SU-DHL-6 (cell line): ENCODE measurements at regions not wholly inside any gene's neighbourhood (a gene's known extent, or its start where the extent isn't known, plus 50 kb on each side); places are given as distances from the start of the nearest gene placed in this dataset.

Source experiments
- H2AFZ ChIP-seq: fragments of 200-600 bp; sonication (generic); 2 replicates; pipeline ENCODE4 v1.6.1; 2014; ENCODE audit warnings: low read depth, mild to moderate bottlenecking, moderate library complexity, mixed read lengths, antibody characterized with exemption, low read length; ENCODE audit not compliant: severe bottlenecking
- H3F3A ChIP-seq: fragments of 200-600 bp; shearing (Covaris generic); 2 replicates; pipeline ENCODE4 v1.6.0; 2016; ENCODE audit warnings: antibody characterized with exemption, mild to moderate bottlenecking; ENCODE audit not compliant: insufficient read depth
- H3K27ac ChIP-seq: fragments of 200-600 bp; sonication (generic); 2 replicates; pipeline ENCODE4 v1.5.1; 2016; ENCODE audit warnings: low read depth, mild to moderate bottlenecking, low read length, moderate library complexity, mixed read lengths
- H3K27me3 ChIP-seq: fragments of 200-600 bp; sonication (generic), shearing (Covaris generic); 2 replicates; pipeline ENCODE4 v1.6.0; 2014; ENCODE audit warnings: mild to moderate bottlenecking, low read length
- H3K36me3 ChIP-seq: fragments of 200-600 bp; sonication (generic); 2 replicates; pipeline ENCODE4 v1.6.1; 2014; ENCODE audit warnings: mild to moderate bottlenecking, low read length, mixed read lengths
- H3K4me2 ChIP-seq: fragments of 300-600, 200-600 bp; shearing (Covaris generic), sonication (generic); 2 replicates; pipeline ENCODE4 v1.6.0; 2014; ENCODE audit warnings: low read length, low read depth, mild to moderate bottlenecking; ENCODE audit not compliant: poor library complexity, severe bottlenecking
- H3K4me3 ChIP-seq: fragments of 200-600 bp; sonication (generic); 2 replicates; pipeline ENCODE4 v1.5.1; 2014; ENCODE audit warnings: antibody characterized with exemption, low read length, mild to moderate bottlenecking, mixed read lengths; ENCODE audit not compliant: insufficient read depth, poor library complexity, severe bottlenecking
- H3K79me2 ChIP-seq: fragments of 200-600 bp; sonication (generic); 2 replicates; pipeline ENCODE4 v1.6.1; 2014; ENCODE audit warnings: mild to moderate bottlenecking, low read length, moderate library complexity; ENCODE audit not compliant: insufficient read depth
- H3K9ac ChIP-seq: fragments of 200-600 bp; sonication (generic); 2 replicates; pipeline ENCODE4 v1.7.0; 2014; ENCODE audit warnings: mild to moderate bottlenecking, low read length
- H3K9me2 ChIP-seq: fragments of 200-600 bp; sonication (generic); replicated peaks from 2 replicates; pipeline ENCODE4 v1.6.1; 2014; ENCODE audit warnings: low read length; ENCODE audit not compliant: insufficient read depth
- H3K9me3 ChIP-seq: fragments of 200-600 bp; sonication (generic); 2 replicates; pipeline ENCODE4 v1.6.1; 2014; ENCODE audit warnings: low read length, mixed read lengths; ENCODE audit not compliant: insufficient read depth
- H4K20me1 ChIP-seq: fragments of 200-600 bp; sonication (generic); 2 replicates; pipeline ENCODE4 v1.6.1; 2014; ENCODE audit warnings: low read depth, mild to moderate bottlenecking, antibody characterized with exemption, low read length, moderate library complexity, mixed read lengths
- CTCF ChIP-seq: fragments of 200-600 bp; sonication (generic); IDR thresholded peaks from one replicate; pipeline ENCODE4 v1.5.1; 2017; ENCODE audit warnings: antibody characterized with exemption, mild to moderate bottlenecking, low read length, moderate library complexity; ENCODE audit not compliant: insufficient read depth, poor library complexity, severe bottlenecking
- EZH2phosphoT487 ChIP-seq: fragments of 200-600 bp; sonication (generic), shearing (Covaris generic); conservative IDR thresholded peaks from 2 replicates; pipeline ENCODE4 v1.6.1; 2018; ENCODE audit warnings: mild to moderate bottlenecking, antibody characterized with exemption, low read length, moderate library complexity, mixed read lengths

GRCh38 chr9:105993921-105994715, 299.8 kb downstream of the TMEM38B start:
- TF ChIP-seq EZH2phosphoT487 (no peak), CTCF (no peak)
- Histone ChIP-seq H4K20me1 (no peaks in the 10 kb centered on the region), H3K9me3 (no peaks in the 10 kb centered on the region), H3K79me2 (no peaks in the 10 kb centered on the region), H3F3A (no peaks in the 10 kb centered on the region), H3K9ac (no peak overlapping the region), H3K9me2 (no peaks in the 10 kb centered on the region), H3K4me3 (no peak overlapping the region), H2AFZ (no peak overlapping the region), H3K36me3 (no peaks in the 10 kb centered on the region), H3K27ac (no peak overlapping the region), H3K4me2 (no peak overlapping the region), H3K27me3 (no peaks in the 10 kb centered on the region)

GRCh38 chr9:105994970-105995369, 300.6 kb downstream of the TMEM38B start:
- Histone ChIP-seq H3K9me2 (no peaks in the 10 kb centered on the region), H3F3A (no peaks in the 10 kb centered on the region), H3K4me3 (no peak overlapping the region), H4K20me1 (no peaks in the 10 kb centered on the region), H3K9ac (no peak overlapping the region), H3K79me2 (no peaks in the 10 kb centered on the region), H3K27ac (no peak overlapping the region), H2AFZ (no peak overlapping the region), H3K9me3 (no peaks in the 10 kb centered on the region), H3K4me2 (no peak overlapping the region), H3K36me3 (no peaks in the 10 kb centered on the region), H3K27me3 (no peaks in the 10 kb centered on the region; the same call in 1 of the 2 replicates)
- TF ChIP-seq CTCF, result no peak
- TF ChIP-seq EZH2phosphoT487, result no peak

GRCh38 chr9:106017198-106017740, 322.9 kb downstream of the TMEM38B start:
- no peak overlapping the region for H3K27ac ChIP-seq
- no peaks in the 10 kb centered on the region for H3K27me3 ChIP-seq
- no peaks in the 10 kb centered on the region for H3K36me3 ChIP-seq
- no peak for TF ChIP-seq EZH2phosphoT487
- H3K4me3 ChIP-seq, result no peak overlapping the region
- H3F3A ChIP-seq, result no peaks in the 10 kb centered on the region
- H4K20me1 ChIP-seq, result no peaks in the 10 kb centered on the region
- H3K4me2 ChIP-seq, result no peak overlapping the region
- no peak overlapping the region for H3K9ac ChIP-seq
- H2AFZ ChIP-seq, result no peak overlapping the region
- no peaks in the 10 kb centered on the region for H3K9me3 ChIP-seq
- no peaks in the 10 kb centered on the region for H3K79me2 ChIP-seq
- no peaks in the 10 kb centered on the region for H3K9me2 ChIP-seq
